Muscle layer of colon (tissue), 2 donors: ENCODE measurements at regions not wholly inside any gene's neighbourhood (a gene's known extent, or its start where the extent isn't known, plus 50 kb on each side); places are given as distances from the start of the nearest gene placed in this dataset.

Experiments
- H3K27ac ChIP-seq: one replicate; pipeline ENCODE4 v1.7.0; 2013; ENCODE audit warnings: low read depth, mild to moderate bottlenecking, low read length, moderate library complexity
- H3K27me3 ChIP-seq, 2 donors: one replicate each; pipeline ENCODE4 v1.7.0; 2013; ENCODE audit warnings: low read length in 2 of 2, mild to moderate bottlenecking in 2 of 2; ENCODE audit not compliant: insufficient read depth in 2 of 2, control insufficient read depth in 1 of 2
- H3K36me3 ChIP-seq: one replicate; pipeline ENCODE4 v1.7.0; 2013; ENCODE audit warnings: mild to moderate bottlenecking, low read length; ENCODE audit not compliant: insufficient read depth
- H3K4me1 ChIP-seq: one replicate; pipeline ENCODE4 v1.7.0; 2013; ENCODE audit warnings: mild to moderate bottlenecking, low read length; ENCODE audit not compliant: insufficient read depth
- H3K4me3 ChIP-seq, 2 donors: one replicate each; pipeline ENCODE4 v1.7.0; 2013; ENCODE audit warnings: low read length in 2 of 2, low read depth in 1 of 2, mild to moderate bottlenecking in 1 of 2, moderate library complexity in 1 of 2
- H3K9ac ChIP-seq: one replicate; pipeline ENCODE4 v1.7.0; 2013; ENCODE audit warnings: low read length
- H3K9me3 ChIP-seq: one replicate; pipeline ENCODE4 v1.7.0; 2013; ENCODE audit warnings: mild to moderate bottlenecking, low read length
- donor health status: abdominal sarcoma.
- donor health status: Adenocarcinoma of cecum.

DNA sequence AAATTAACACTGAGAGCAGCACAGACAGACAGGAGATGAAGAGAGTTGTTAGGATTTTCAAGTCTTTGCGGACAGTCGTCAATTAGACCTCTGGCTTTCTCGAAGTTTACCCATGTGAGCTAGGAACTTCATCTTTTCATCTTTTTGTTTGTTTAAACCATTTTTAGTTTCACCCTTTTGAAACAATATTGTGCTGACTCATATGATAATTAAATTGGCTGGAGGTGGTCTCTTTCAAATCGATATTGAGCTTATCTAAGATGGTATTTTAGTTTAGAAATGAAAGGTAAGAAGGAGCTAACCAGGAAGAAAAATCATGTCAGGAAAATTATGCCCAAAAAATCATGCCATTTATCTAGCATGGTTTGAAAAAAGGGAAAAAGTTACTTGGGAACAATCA lies 415.8 kb upstream of the SEMA3A start:
- no peak overlapping the region for H3K27ac ChIP-seq
- no peaks in the 10 kb centered on the region for H3K36me3 ChIP-seq
- no peak overlapping the region for H3K4me3 ChIP-seq
- H3K4me1 ChIP-seq = no peaks in the 10 kb centered on the region
- H3K27me3 ChIP-seq = no peaks in the 10 kb centered on the region
- H3K9ac ChIP-seq = no peak overlapping the region
- H3K9me3 ChIP-seq = no peaks in the 10 kb centered on the region

DNA sequence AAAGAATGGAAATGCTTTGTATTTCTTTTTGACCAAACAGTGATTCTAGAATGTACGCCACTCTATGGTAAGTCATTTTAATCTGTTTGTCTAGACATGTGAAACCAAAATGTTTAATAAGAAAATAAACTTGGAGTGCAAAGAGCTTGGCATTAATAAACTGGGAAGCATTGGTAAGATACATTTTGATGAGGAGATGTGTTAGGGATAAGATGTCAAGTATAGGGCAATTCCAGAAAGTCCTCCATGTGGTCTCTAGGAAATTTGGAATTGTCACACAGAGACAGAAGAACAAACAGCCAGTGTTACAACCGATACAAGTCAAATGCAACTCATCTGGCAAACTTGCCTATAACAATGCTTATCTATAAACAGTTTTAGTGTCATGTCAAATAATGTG lies 410.7 kb upstream of the SEMA3A start:
- Histone ChIP-seq H3K27ac (no peak overlapping the region), H3K4me3 (no peak overlapping the region), H3K36me3 (no peaks in the 10 kb centered on the region), H3K9ac (no peak overlapping the region), H3K4me1 (no peaks in the 10 kb centered on the region), H3K27me3 (no peaks in the 10 kb centered on the region), H3K9me3 (no peaks in the 10 kb centered on the region)

DNA sequence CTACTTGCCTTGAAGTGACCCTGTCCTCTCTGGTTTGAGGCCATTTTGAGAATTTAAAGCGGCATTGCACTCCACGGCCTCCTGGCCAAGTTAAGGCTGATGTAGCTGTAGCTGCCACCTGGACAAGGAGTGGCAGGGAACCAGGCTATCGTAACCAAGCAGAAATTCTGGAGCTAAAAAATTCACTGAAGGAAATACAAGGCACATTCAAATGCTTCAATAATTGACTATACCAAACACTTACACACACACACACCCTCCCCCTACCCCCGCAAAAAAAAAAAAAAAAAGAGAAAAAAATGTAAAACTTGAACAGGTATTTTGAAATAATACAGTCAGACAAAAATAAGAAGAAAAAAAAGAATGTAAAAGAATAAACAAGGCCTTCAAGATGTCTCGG lies 409.0 kb upstream of the SEMA3A start:
- H3K9me3 ChIP-seq = no peaks in the 10 kb centered on the region
- no peak overlapping the region for H3K27ac ChIP-seq

DNA sequence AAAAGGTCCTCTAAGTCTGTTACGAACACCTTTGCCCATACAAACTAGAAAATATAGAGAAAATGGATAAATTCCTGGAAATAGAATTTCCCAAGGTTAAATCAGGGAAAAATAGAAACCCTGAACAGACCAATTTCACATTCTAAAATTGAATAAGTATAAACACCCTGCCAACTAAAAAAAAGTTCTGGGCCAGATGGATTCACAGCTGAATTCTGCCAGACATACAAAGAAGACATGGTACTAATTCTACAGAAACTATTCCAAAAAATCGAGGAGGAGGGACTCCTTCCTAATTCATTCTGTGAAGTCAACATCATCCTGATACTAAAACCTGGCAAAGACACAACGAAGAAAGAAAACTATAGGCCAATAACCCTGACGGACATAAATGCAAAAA lies 400.4 kb upstream of the SEMA3A start:
- no peak overlapping the region for H3K27ac ChIP-seq
- H3K27me3 ChIP-seq = no peaks in the 10 kb centered on the region
- no peaks in the 10 kb centered on the region for H3K36me3 ChIP-seq
- H3K4me1 ChIP-seq = no peaks in the 10 kb centered on the region
- H3K9me3 ChIP-seq = no peaks in the 10 kb centered on the region
- H3K9ac ChIP-seq = no peak overlapping the region
- H3K4me3 ChIP-seq = no peak overlapping the region

More for the DNA sequence above, 409.0 kb upstream of the SEMA3A start:
- Histone ChIP-seq H3K4me3 (no peak overlapping the region), H3K36me3 (no peaks in the 10 kb centered on the region), H3K9ac (no peak overlapping the region), H3K4me1 (no peaks in the 10 kb centered on the region), H3K27me3 (no peaks in the 10 kb centered on the region)

DNA sequence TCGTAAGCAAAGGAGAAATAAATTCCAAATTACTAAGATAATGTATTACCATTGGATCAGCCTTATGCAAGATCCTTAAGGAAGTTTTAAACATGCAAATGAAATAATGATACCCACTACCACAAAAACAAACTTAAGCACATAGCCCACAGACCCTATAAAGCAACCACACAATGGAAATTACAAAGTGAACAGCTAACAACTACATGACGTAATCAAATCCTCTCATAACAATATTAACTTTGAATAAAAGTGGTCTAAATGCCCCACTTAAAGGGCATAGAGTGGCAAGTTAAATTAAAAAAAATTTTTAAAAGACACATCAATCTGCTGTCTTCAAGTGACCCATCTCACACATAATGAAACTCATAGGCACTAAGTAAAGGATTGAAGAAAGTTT lies 397.3 kb upstream of the SEMA3A start:
- Histone ChIP-seq H3K4me3 (no peak overlapping the region), H3K27me3 (no peaks in the 10 kb centered on the region), H3K9me3 (no peaks in the 10 kb centered on the region), H3K4me1 (no peaks in the 10 kb centered on the region), H3K9ac (no peak overlapping the region), H3K36me3 (no peaks in the 10 kb centered on the region), H3K27ac (no peak overlapping the region)

DNA sequence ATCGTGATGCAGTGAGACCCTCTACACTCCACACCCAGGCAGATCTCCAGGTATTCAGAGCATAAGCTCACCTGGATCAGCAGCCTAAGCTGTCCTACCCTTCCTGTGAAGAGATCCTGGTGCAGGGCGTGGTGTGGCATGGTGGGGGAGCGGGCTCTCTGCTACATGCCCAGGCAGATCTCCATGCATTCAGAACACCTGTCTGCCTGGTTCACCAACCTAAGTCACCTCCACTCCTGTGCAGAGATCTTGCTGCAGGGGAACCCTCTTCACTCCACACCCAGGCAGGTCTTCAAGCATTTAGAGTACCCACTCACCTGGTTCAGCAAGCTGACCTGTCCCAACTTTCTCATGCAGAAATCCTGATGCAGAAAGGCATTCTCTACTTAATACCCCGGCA lies 394.4 kb upstream of the SEMA3A start:
- no peaks in the 10 kb centered on the region for H3K4me1 ChIP-seq
- no peaks in the 10 kb centered on the region for H3K27me3 ChIP-seq
- no peak overlapping the region for H3K27ac ChIP-seq
- H3K9me3 ChIP-seq = no peaks in the 10 kb centered on the region
- no peak overlapping the region for H3K4me3 ChIP-seq
- no peaks in the 10 kb centered on the region for H3K36me3 ChIP-seq
- H3K9ac ChIP-seq = no peak overlapping the region

DNA sequence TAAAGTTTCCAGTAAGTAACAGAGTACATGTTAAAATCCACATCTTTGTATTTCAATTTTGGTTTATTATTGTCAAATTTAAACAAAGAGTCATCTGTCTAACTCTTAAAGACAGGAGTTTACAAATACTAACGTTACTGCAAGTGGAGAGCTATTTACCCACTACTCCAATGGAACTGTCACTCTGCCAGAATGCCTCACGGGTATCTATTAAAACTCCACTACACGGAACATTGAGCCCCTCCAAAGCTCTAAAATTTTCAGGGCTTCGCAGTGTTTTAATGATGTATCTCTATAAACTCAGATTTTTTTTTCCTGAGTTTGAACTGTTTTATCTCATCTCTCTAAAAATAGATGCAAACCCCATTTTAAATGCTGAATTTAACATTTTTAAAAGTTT lies 388.7 kb upstream of the SEMA3A start:
- Histone ChIP-seq H3K27ac (no peak overlapping the region), H3K4me3 (no peak overlapping the region), H3K27me3 (no peaks in the 10 kb centered on the region), H3K36me3 (no peaks in the 10 kb centered on the region), H3K9ac (no peak overlapping the region), H3K9me3 (no peaks in the 10 kb centered on the region), H3K4me1 (no peaks in the 10 kb centered on the region)

DNA sequence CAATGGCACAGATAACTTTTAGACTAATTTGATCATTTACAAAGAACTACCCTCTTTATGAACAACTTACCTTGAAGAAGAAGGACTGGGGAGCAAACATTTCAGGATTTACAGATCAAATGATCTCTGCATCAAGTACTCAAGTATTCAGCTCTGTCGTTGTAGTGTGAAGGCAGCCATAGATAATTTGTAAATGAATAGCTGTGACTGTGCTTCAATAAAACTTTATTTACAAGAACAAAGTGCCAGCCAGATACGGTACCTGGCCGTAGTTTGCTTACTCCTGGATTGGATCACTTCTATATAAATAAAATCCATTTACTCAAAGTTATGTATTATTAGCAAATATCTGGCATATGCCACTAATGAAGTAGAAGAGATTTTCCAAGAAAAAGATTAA lies 388.2 kb upstream of the SEMA3A start:
- Histone ChIP-seq H3K27me3 (no peaks in the 10 kb centered on the region), H3K27ac (no peak overlapping the region), H3K9me3 (no peaks in the 10 kb centered on the region), H3K4me3 (no peak overlapping the region), H3K4me1 (no peaks in the 10 kb centered on the region), H3K9ac (no peak overlapping the region), H3K36me3 (no peaks in the 10 kb centered on the region)

DNA sequence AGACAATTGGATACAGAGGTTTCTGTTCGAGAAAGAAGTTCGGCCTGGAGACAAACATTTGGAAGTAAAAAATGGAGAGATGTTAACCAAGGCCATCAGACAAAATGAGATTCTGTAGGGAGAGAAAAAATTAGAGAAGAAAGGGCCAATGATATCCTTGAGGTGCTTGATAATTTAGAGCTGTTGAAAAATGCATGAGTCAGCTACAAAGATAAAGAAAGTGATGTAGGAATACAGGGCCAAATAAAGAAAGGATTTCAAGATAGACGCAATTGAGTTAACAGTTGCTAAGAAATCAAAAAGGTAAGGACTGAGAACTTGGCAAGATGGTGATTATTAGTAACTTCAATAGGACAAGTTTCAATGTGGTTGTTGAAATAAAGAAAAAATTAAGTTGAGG lies 384.2 kb upstream of the SEMA3A start:
- no peak overlapping the region for H3K9ac ChIP-seq
- H3K4me3 ChIP-seq = no peak overlapping the region
- H3K9me3 ChIP-seq = no peaks in the 10 kb centered on the region
- no peaks in the 10 kb centered on the region for H3K4me1 ChIP-seq
- H3K27ac ChIP-seq = no peak overlapping the region
- no peaks in the 10 kb centered on the region for H3K36me3 ChIP-seq
- no peaks in the 10 kb centered on the region for H3K27me3 ChIP-seq

DNA sequence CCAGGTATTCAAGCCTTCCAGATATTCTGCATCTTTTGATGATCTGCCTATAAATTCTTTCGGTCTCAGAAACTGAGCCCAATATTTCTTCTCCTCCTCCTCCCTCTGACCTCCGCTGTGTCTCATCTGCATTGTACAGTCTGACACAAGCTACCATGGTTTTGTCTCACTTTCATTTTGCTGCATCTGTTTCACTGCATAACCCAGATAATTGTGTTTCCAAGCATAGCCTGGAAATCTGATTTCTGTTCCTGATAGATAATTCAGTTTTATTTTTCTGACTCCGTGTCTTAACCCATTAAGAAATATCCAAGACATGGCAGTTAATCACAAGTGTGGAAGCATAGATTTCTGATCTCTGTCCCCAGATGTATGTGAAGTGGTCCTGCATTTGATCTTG lies 374.2 kb upstream of the SEMA3A start:
- Histone ChIP-seq H3K27ac (no peak overlapping the region), H3K9me3 (no peaks in the 10 kb centered on the region), H3K27me3 (no peaks in the 10 kb centered on the region), H3K4me3 (peak overlapping the region in 1 of 2 donors; percentile 17), H3K4me1 (no peaks in the 10 kb centered on the region), H3K9ac (no peak overlapping the region), H3K36me3 (no peaks in the 10 kb centered on the region)

DNA sequence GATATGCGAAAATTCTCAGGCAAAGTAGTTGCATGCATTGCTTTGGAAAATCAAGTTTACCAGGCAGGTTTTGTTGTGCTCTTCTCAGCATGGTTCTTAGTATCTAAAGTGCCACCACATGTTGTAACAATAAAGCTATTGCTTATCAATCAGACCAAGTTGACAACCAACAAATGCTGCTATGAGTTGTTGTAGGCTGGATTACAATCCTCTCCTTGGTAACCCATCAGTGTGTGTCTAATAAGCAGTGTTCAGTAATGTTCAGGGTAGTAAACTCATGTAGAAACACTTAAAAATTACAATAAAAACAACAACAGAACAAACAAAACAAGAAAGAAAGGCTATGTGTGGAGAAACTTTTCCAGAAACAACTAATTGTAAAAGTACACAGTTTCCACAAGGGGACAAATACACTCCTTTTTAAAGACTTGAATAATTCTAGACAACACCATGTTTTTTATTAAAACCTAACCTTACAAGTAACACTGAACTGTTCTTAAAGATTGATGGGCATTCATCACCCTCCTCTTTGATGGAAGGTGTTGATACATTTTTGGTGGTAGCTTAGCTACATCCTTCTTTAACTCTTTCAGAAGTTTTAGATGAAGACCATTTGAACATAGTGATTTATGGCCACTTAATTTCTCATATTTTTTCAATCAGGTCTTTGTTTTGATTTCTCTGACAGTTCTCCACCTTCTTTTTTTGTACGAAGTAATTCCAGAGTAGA lies 370.9 kb upstream of the SEMA3A start:
- Histone ChIP-seq H3K9ac (no peak overlapping the region), H3K4me1 (no peaks in the 10 kb centered on the region), H3K9me3 (no peaks in the 10 kb centered on the region), H3K36me3 (no peaks in the 10 kb centered on the region), H3K27me3 (no peaks in the 10 kb centered on the region), H3K4me3 (no peak overlapping the region), H3K27ac (no peak overlapping the region)

DNA sequence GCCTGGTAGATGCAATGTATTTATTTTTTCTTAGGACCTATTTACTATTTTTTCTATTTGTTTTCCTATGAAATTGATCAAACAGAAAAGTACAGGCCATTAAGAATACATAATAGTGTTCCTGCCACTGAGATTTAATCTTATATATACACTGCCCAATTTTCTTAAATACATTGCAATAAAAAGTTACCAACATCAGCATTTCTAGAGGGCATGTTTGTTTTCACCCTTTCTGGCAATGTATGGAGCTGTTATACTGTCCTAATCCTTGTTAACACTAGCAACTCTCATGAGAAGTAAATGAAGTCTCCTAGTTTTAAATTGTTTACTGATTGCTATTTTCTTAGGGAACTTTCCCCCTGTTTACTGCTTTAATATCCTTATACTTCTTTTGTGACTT lies 359.1 kb upstream of the SEMA3A start:
- H3K9me3 ChIP-seq = peaks cover 5% of the 10 kb centered on the region

More for the DNA sequence above, 359.1 kb upstream of the SEMA3A start:
- Histone ChIP-seq H3K9ac (no peak overlapping the region), H3K4me1 (peaks cover 8% of the 10 kb centered on the region), H3K27ac (no peak overlapping the region), H3K4me3 (no peak overlapping the region), H3K27me3 (no peaks in the 10 kb centered on the region), H3K36me3 (no peaks in the 10 kb centered on the region)
